Astrocyte (in vitro differentiated cells and primary cell): ENCODE measurements at regions not wholly inside any gene's neighbourhood (a gene's known extent, or its start where the extent isn't known, plus 50 kb on each side); places are given as distances from the start of the nearest gene placed in this dataset.

ENCODE experiments used
- DNase-seq: peaks from one replicate; pipeline ENCODE4 v3.0.0-alpha.2; 2010; ENCODE audit warnings: low read depth
- FAIRE-seq: peaks from 2 replicates; lab custom pipeline; 2011; peaks lifted over from hg19 to GRCh38; lab: Jason Lieb, UNC
- H2AFZ ChIP-seq: 2 replicates; pipeline ENCODE4 v1.6.0; 2012; ENCODE audit warnings: low read depth, low read length, inconsistent platforms
- H3K27ac ChIP-seq: 2 replicates; pipeline ENCODE4 v1.5.1; 2011; ENCODE audit warnings: low read depth, low read length, inconsistent platforms
- H3K27me3 ChIP-seq: 2 replicates; pipeline ENCODE4 v1.6.0; 2011; ENCODE audit warnings: low read length, inconsistent platforms; ENCODE audit not compliant: insufficient read depth
- H3K36me3 ChIP-seq: 2 replicates; pipeline ENCODE4 v1.5.1; 2011; ENCODE audit warnings: low read length, inconsistent platforms; ENCODE audit not compliant: insufficient read depth
- H3K4me1 ChIP-seq: 2 replicates; pipeline ENCODE4 v1.5.1; 2011; ENCODE audit warnings: low read length, inconsistent platforms; ENCODE audit not compliant: insufficient read depth
- H3K4me2 ChIP-seq: 2 replicates; pipeline ENCODE4 v1.6.0; 2012; ENCODE audit warnings: low read length, inconsistent platforms
- H3K4me3 ChIP-seq: 2 replicates; pipeline ENCODE4 v1.5.1; 2011; ENCODE audit warnings: low read depth, mild to moderate bottlenecking, low read length, inconsistent platforms; ENCODE audit not compliant: insufficient read depth
- H3K79me2 ChIP-seq: 2 replicates; pipeline ENCODE4 v1.6.0; 2012; ENCODE audit warnings: mild to moderate bottlenecking, low read length, inconsistent platforms; ENCODE audit not compliant: insufficient read depth
- H3K9ac ChIP-seq: 2 replicates; pipeline ENCODE4 v1.6.0; 2012; ENCODE audit warnings: mild to moderate bottlenecking, low read length, inconsistent platforms
- H3K9me3 ChIP-seq: 2 replicates; pipeline ENCODE4 v1.5.1; 2012; ENCODE audit warnings: low read depth, mild to moderate bottlenecking, low read length, inconsistent platforms; ENCODE audit not compliant: insufficient read depth
- H4K20me1 ChIP-seq: 2 replicates; pipeline ENCODE4 v1.6.0; 2012; ENCODE audit warnings: low read length, inconsistent platforms; ENCODE audit not compliant: insufficient read depth
- H3K27ac Mint-ChIP-seq: one replicate; pipeline ENCODE4 v1.8.0; 2021; ENCODE audit warnings: mild to moderate bottlenecking, mixed read lengths; ENCODE audit not compliant: unreplicated experiment
- H3K27me3 Mint-ChIP-seq: one replicate; pipeline ENCODE4 v1.8.0; 2021; ENCODE audit warnings: low read depth, mixed read lengths; ENCODE audit not compliant: unreplicated experiment
- H3K36me3 Mint-ChIP-seq: one replicate; pipeline ENCODE4 v1.8.0; 2021; ENCODE audit warnings: low read depth, mixed read lengths; ENCODE audit not compliant: unreplicated experiment
- H3K4me1 Mint-ChIP-seq: one replicate; pipeline ENCODE4 v1.8.0; 2021; ENCODE audit warnings: low read depth, mixed read lengths; ENCODE audit not compliant: unreplicated experiment
- H3K4me3 Mint-ChIP-seq: one replicate; pipeline ENCODE4 v1.8.0; 2021; ENCODE audit warnings: mild to moderate bottlenecking, moderate library complexity, mixed read lengths; ENCODE audit not compliant: unreplicated experiment
- H3K9me3 Mint-ChIP-seq: one replicate; pipeline ENCODE4 v1.8.0; 2021; ENCODE audit warnings: mild to moderate bottlenecking, mixed read lengths; ENCODE audit not compliant: unreplicated experiment
- CTCF ChIP-seq: IDR thresholded peaks from 2 replicates; pipeline ENCODE4 v1.5.1; 2011; ENCODE audit warnings: low read depth, mild to moderate bottlenecking, inconsistent platforms, low read length, moderate library complexity; ENCODE audit not compliant: insufficient read depth
- EZH2 ChIP-seq: IDR thresholded peaks from 2 replicates; pipeline ENCODE4 v1.6.1; 2012; ENCODE audit warnings: mild to moderate bottlenecking, low read length, inconsistent platforms; ENCODE audit not compliant: insufficient read depth

DNA sequence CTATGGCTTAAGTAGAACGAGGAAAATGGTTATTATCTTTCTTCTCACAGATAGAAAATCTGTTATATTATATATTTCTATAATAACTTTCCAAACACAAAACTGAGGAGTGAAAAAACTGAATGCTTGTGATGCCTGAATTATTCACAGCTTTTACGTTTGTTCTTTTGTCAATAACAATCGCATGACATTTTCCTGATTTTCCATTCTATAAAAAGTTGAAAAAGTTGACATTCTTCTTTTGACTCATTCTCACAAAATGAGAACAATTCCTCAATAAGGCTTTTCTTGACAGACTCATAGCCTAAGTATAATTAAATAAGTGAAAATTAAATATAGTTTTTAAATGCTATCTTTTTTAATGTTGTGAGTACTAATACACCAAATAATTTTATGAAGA lies 288.8 kb upstream of the TGFBR2 start:
- Mint-ChIP-seq H3K4me3 (no peak overlapping the region), H3K9me3 (peaks cover 3% of the 10 kb centered on the region), H3K27me3 (no peaks in the 10 kb centered on the region), H3K27ac (no peak overlapping the region), H3K36me3 (peaks cover 1% of the 10 kb centered on the region), H3K4me1 (peaks cover 14% of the 10 kb centered on the region)
- Histone ChIP-seq H3K9me3 (no peaks in the 10 kb centered on the region), H3K4me1 (no peaks in the 10 kb centered on the region), H4K20me1 (no peaks in the 10 kb centered on the region), H3K27ac (no peak overlapping the region), H3K4me2 (no peak overlapping the region), H3K27me3 (no peaks in the 10 kb centered on the region), H3K36me3 (no peaks in the 10 kb centered on the region), H3K9ac (no peak overlapping the region), H2AFZ (no peak overlapping the region), H3K79me2 (no peaks in the 10 kb centered on the region), H3K4me3 (no peak overlapping the region)
- no peak for FAIRE-seq
- no peak for TF ChIP-seq CTCF
- TF ChIP-seq EZH2, result no peak
- no peak for DNase-seq

GRCh38 chr3:30318110-30318509 lies 288.3 kb upstream of the TGFBR2 start:
- TF ChIP-seq CTCF (no peak), EZH2 (no peak)
- Mint-ChIP-seq H3K9me3 (peaks cover 3% of the 10 kb centered on the region), H3K4me3 (no peak overlapping the region), H3K4me1 (peaks cover 14% of the 10 kb centered on the region), H3K36me3 (peaks cover 1% of the 10 kb centered on the region), H3K27ac (no peak overlapping the region), H3K27me3 (no peaks in the 10 kb centered on the region)
- no peaks in the 10 kb centered on the region for H4K20me1 ChIP-seq
- H3K27ac ChIP-seq, result no peak overlapping the region
- no peaks in the 10 kb centered on the region for H3K9me3 ChIP-seq
- no peak for FAIRE-seq
- no peaks in the 10 kb centered on the region for H3K79me2 ChIP-seq
- no peak overlapping the region for H3K4me2 ChIP-seq
- H3K9ac ChIP-seq, result no peak overlapping the region
- no peaks in the 10 kb centered on the region for H3K4me1 ChIP-seq
- no peak overlapping the region for H3K4me3 ChIP-seq
- DNase-seq, result no peak
- H3K36me3 ChIP-seq, result no peaks in the 10 kb centered on the region
- H3K27me3 ChIP-seq, result no peaks in the 10 kb centered on the region
- no peak overlapping the region for H2AFZ ChIP-seq

DNA sequence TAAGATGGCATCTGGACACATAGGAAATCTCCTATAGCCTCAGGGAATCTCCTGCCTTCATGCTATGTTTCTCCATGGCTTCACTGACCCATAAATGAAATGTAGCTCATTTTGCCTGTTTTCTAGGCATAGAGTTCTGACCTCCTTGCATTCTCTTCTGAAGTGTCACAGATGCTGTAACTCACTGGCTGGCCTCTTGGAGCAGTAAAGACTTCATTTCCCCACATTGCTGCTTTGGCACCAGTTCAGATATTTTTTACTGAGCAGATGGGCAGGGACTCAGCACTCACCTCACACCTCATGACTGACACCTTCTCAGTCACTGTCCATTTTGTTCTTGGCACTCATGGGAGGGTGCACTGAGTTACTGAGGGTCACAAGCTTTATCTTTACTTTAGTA lies 286.7 kb upstream of the TGFBR2 start:
- Histone ChIP-seq H3K9ac (no peak overlapping the region), H3K79me2 (no peaks in the 10 kb centered on the region), H3K4me1 (no peaks in the 10 kb centered on the region), H3K27me3 (no peaks in the 10 kb centered on the region), H3K9me3 (no peaks in the 10 kb centered on the region), H3K27ac (no peak overlapping the region), H3K36me3 (no peaks in the 10 kb centered on the region), H3K4me3 (no peak overlapping the region), H2AFZ (no peak overlapping the region), H4K20me1 (no peaks in the 10 kb centered on the region), H3K4me2 (no peak overlapping the region)
- Mint-ChIP-seq H3K27me3 (no peaks in the 10 kb centered on the region), H3K36me3 (peaks cover 1% of the 10 kb centered on the region), H3K4me1 (peaks cover 14% of the 10 kb centered on the region), H3K9me3 (peaks cover 3% of the 10 kb centered on the region), H3K27ac (no peak overlapping the region), H3K4me3 (no peak overlapping the region)
- peak; percentile 73 for FAIRE-seq
- DNase-seq, result no peak
- no peak for TF ChIP-seq EZH2
- TF ChIP-seq CTCF, result peak; percentile 44
